Esophagus squamous epithelium (tissue), 5 donors: ENCODE measurements at regions not wholly inside any gene's neighbourhood (a gene's known extent, or its start where the extent isn't known, plus 50 kb on each side); places are given as distances from the start of the nearest gene placed in this dataset.

Experiments
- DNase-seq: peaks from one replicate; lab custom pipeline; 2025; lab: John Stamatoyannopoulos, UW
- H3K27ac ChIP-seq, 4 donors: fragments of 200-600 bp; sonication (generic); one replicate each; pipeline ENCODE4 v1.5.1; 2016 to 2019; ENCODE audit warnings: mild to moderate bottlenecking in 1 of 4
- H3K27me3 ChIP-seq, 4 donors: fragments of 200-600 bp; sonication (generic); 1 replicate in 3 of 4; 2 replicates in 1 of 4; pipeline versions ENCODE4 v1.5.1 to v1.6.0; 2017 to 2021; ENCODE audit warnings: antibody characterized with exemption in 1 of 4
- H3K36me3 ChIP-seq, 3 donors: fragments of 200-600 bp; sonication (generic); one replicate each; pipeline ENCODE4 v1.5.1; 2016 to 2019
- H3K4me1 ChIP-seq, 3 donors: fragments of 200-600 bp; sonication (generic); one replicate each; pipeline ENCODE4 v1.5.1; 2017 to 2019
- H3K4me3 ChIP-seq, 4 donors: fragments of 200-600 bp; sonication (generic); 1 replicate in 3 of 4; 2 replicates in 1 of 4; pipeline ENCODE4 v1.5.1; 2016 to 2019; ENCODE audit warnings: mild to moderate bottlenecking in 2 of 4, moderate library complexity in 1 of 4
- H3K9me3 ChIP-seq, 3 donors: fragments of 200-600 bp; sonication (generic); one replicate each; pipeline ENCODE4 v1.5.1; 2016 to 2019
- POLR2A ChIP-seq, 4 donors: fragments of 450-650 bp; IDR thresholded peaks; one replicate each; pipeline ENCODE4 v1.6.1; 2017; ENCODE audit warnings: antibody characterized with exemption in 4 of 4, mild to moderate bottlenecking in 4 of 4, moderate library complexity in 3 of 4
- WGBS, 2 donors: methylation state at CpG; one replicate each; pipeline ENCODE4 v1.1.5; 2018; 5-methylcytosine and 5-hydroxymethylcytosine counted together
- intact Hi-C: fragments of 100-400 bp; cut with DNase I; formaldehyde crosslinking; loops from one replicate; pipeline ENCODE4 v1.15.0; 2022
- TF ChIP-seq, protein P1 (sequence below), 6 experiments: fragments of 450-650 bp in 4 of 6; fragments of 200-600 bp in 2 of 6; sonication (generic) in 2 of 6; IDR thresholded peaks; one replicate each; pipeline ENCODE4 v1.5.1; 2016 to 2019; ENCODE audit warnings: antibody characterized with exemption in 6 of 6, mild to moderate bottlenecking in 4 of 6, moderate library complexity in 4 of 6
- donor health status: DM: yes; HTN: yes; CAD: no.

DNA sequence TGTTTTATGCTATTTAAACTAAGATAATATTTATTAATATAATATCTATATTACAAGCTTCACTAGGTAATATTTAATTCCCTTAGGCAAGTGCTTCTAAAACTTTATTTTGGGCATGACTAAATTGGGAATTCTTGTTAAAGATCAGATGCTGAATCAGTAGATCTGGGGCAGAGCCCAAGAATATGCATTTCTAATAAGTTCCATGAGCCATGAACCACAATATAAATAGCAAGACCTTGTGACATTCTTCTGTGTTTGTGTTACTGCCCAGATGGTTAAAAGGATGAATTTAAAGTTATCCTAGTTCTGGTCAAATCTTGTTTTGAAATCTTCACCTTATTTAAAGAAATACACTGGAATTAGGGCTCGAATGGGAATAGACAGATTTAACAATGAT lies 258.4 kb upstream of the CACNA2D1 start:
- DNase-seq, result no peak
- intact Hi-C loops, result no loop called here
- H3K4me3 ChIP-seq, result no peak overlapping the region
- no peaks in the 10 kb centered on the region for H3K27me3 ChIP-seq
- no peaks in the 10 kb centered on the region for H3K36me3 ChIP-seq
- H3K27ac ChIP-seq, result no peak overlapping the region
- H3K4me1 ChIP-seq, result peaks cover 0 to 6% (median 0%) of the 10 kb centered on the region in 3 donors
- H3K9me3 ChIP-seq, result no peaks in the 10 kb centered on the region
- WGBS, 2 donors, result 57 to 66% methylated on average over 1 of the region's 1 CpG
- TF ChIP-seq POLR2A (IDR thresholded peaks at IDR 0.05), result no peak
- TF ChIP-seq, protein P1, sequence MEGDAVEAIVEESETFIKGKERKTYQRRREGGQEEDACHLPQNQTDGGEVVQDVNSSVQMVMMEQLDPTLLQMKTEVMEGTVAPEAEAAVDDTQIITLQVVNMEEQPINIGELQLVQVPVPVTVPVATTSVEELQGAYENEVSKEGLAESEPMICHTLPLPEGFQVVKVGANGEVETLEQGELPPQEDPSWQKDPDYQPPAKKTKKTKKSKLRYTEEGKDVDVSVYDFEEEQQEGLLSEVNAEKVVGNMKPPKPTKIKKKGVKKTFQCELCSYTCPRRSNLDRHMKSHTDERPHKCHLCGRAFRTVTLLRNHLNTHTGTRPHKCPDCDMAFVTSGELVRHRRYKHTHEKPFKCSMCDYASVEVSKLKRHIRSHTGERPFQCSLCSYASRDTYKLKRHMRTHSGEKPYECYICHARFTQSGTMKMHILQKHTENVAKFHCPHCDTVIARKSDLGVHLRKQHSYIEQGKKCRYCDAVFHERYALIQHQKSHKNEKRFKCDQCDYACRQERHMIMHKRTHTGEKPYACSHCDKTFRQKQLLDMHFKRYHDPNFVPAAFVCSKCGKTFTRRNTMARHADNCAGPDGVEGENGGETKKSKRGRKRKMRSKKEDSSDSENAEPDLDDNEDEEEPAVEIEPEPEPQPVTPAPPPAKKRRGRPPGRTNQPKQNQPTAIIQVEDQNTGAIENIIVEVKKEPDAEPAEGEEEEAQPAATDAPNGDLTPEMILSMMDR (IDR thresholded peaks at IDR 0.05), result no peak

DNA sequence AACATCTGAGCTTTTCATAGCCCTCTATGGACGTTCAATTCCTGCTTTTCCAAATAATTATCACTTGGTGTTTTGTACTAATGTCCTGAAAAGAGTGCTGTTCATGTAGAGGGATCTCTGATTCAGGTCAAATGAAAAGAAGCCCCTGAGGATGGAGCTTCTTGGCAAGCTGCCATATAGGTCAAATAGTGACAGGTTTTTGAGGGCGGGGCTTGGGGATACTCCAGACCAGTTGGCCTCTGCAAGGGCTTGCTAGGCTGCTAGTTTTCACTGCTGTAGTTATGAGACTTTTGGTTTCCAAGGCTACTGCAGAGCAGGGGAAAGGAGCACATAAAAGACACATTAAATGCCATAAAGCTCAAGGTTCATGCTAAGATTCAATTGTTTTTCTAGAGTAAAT lies 257.2 kb upstream of the CACNA2D1 start:
- intact Hi-C loops, result no loop called here
- Histone ChIP-seq H3K9me3 (no peaks in the 10 kb centered on the region), H3K4me3 (no peak overlapping the region), H3K27me3 (no peaks in the 10 kb centered on the region), H3K27ac (no peak overlapping the region), H3K4me1 (peaks cover 0 to 6% (median 0%) of the 10 kb centered on the region in 3 donors), H3K36me3 (no peaks in the 10 kb centered on the region)
- TF ChIP-seq POLR2A (IDR thresholded peaks at IDR 0.05), result no peak
- TF ChIP-seq, protein P1 (IDR thresholded peaks at IDR 0.05), result no peak
- WGBS, 2 donors, result 42 to 69% methylated on average over 2 of the region's 2 CpGs
- no peak for DNase-seq

DNA sequence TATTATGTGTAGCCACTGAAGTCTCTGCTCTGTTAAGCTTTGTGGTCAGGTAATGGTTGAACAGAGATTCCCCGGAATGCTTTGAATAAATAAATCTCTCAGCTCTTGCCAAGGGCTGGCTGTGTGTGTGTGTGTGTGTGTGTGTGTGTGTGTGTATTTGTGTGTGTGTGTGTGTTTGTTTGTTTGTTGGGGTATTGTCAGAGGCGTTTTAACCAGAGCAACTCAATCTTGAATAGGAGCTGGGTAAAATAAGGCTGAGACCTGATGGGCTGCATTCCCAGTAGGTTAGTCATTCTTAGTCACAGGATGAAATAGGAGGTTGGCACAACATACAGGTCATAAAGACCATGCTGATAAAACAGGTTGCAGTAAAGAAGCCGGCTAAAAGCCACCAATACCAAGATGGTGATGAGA lies 256.2 kb upstream of the CACNA2D1 start:
- no peaks in the 10 kb centered on the region for H3K36me3 ChIP-seq
- TF ChIP-seq, protein P1 (IDR thresholded peaks at IDR 0.05), result no peak
- no peak for TF ChIP-seq POLR2A (IDR thresholded peaks at IDR 0.05)
- H3K27ac ChIP-seq, result no peak overlapping the region
- H3K4me1 ChIP-seq, result peaks cover 0 to 6% (median 0%) of the 10 kb centered on the region in 3 donors
- H3K4me3 ChIP-seq, result no peak overlapping the region
- H3K9me3 ChIP-seq, result no peaks in the 10 kb centered on the region
- H3K27me3 ChIP-seq, result no peaks in the 10 kb centered on the region
- intact Hi-C loops, result no loop called here
- DNase-seq, result no peak
- 40 to 43% methylated on average over 2 to 3 of the region's 3 CpGs for WGBS, 2 donors

DNA sequence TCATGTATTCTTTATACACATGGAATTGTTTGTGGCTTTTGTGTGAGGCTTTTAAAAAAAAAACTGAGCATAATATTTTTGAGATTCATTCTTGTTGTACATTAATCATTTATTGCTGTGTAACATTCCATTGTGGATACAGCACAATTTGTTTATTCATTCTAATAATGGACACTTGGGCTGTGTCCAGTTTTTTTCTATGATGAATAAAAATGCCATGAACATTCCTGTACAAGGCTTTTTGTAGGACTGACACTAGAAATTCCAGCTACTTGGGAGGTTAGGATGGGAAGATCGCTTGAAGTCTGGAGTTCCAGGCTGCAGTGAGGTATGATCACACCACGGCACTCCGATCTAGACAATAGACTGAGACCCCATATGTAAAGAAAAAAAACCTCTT lies 254.3 kb upstream of the CACNA2D1 start:
- 74 to 77% methylated on average over 3 of the region's 3 CpGs for WGBS, 2 donors
- intact Hi-C loops, result no loop called here

DNA sequence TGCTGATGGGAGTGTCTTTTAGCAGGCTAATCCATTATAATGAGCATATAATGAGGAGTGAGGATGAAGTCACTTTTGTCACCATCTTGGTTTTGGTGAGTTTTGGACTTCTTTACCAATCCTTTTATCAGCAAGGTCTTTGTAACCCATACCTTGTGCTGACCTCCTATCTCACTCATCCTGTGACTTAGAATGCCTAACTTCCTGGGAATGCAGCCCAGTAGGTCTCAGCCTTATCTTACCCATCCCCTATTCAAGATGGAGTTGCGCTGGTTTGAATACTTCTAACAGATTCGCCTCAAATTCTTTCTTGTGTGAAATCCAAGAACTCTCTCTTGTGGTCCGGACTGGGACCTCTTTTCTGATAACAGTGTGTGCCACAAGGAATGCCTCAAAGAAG lies 253.1 kb upstream of the CACNA2D1 start:
- H3K36me3 ChIP-seq, result no peaks in the 10 kb centered on the region
- TF ChIP-seq, protein P1 (IDR thresholded peaks at IDR 0.05), result no peak
- TF ChIP-seq POLR2A (IDR thresholded peaks at IDR 0.05), result no peak
- intact Hi-C loops, result no loop called here
- no peaks in the 10 kb centered on the region for H3K27me3 ChIP-seq
- H3K4me3 ChIP-seq, result no peak overlapping the region
- no peaks in the 10 kb centered on the region for H3K9me3 ChIP-seq
- H3K27ac ChIP-seq, result no peak overlapping the region
- WGBS, 2 donors, result 92 to 100% methylated on average over 2 to 3 of the region's 3 CpGs
- H3K4me1 ChIP-seq, result peaks cover 0 to 6% (median 0%) of the 10 kb centered on the region in 3 donors
- DNase-seq, result no peak

More for the DNA sequence above, 254.3 kb upstream of the CACNA2D1 start:
- TF ChIP-seq, protein P1 (IDR thresholded peaks at IDR 0.05), result no peak
- TF ChIP-seq POLR2A (IDR thresholded peaks at IDR 0.05), result no peak
- no peak for DNase-seq
- Histone ChIP-seq H3K27ac (no peak overlapping the region), H3K9me3 (no peaks in the 10 kb centered on the region), H3K4me1 (peaks cover 0 to 6% (median 0%) of the 10 kb centered on the region in 3 donors), H3K4me3 (no peak overlapping the region), H3K36me3 (no peaks in the 10 kb centered on the region), H3K27me3 (no peaks in the 10 kb centered on the region)
